ENCODE measurements at regions not wholly inside any gene's neighbourhood (a gene's known extent, or its start where the extent isn't known, plus 50 kb on each side); places are given as distances from the start of the nearest gene placed in this dataset.

DNA sequence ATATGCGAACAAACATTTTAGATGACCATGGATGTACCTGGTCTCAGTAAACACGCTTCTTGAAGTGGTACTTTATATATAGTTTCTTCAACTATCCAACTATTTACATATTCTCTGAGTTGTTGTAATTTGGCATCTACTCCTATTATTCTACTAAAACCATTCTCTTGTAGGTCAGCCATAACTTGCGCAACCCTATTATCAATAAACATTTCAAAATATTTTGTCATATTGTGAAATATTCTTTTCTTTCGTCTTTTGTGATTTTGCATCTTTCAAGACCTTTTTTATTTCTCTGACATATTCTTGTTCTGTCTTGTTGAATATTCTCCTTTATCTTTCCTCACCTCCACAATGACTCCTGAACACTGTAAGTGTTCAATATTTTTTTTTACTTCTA, 753.3 kb downstream of the NXPH1 start:
- TF ChIP-seq, protein P1, sequence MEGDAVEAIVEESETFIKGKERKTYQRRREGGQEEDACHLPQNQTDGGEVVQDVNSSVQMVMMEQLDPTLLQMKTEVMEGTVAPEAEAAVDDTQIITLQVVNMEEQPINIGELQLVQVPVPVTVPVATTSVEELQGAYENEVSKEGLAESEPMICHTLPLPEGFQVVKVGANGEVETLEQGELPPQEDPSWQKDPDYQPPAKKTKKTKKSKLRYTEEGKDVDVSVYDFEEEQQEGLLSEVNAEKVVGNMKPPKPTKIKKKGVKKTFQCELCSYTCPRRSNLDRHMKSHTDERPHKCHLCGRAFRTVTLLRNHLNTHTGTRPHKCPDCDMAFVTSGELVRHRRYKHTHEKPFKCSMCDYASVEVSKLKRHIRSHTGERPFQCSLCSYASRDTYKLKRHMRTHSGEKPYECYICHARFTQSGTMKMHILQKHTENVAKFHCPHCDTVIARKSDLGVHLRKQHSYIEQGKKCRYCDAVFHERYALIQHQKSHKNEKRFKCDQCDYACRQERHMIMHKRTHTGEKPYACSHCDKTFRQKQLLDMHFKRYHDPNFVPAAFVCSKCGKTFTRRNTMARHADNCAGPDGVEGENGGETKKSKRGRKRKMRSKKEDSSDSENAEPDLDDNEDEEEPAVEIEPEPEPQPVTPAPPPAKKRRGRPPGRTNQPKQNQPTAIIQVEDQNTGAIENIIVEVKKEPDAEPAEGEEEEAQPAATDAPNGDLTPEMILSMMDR (IDR thresholded peaks at IDR 0.05) = no peak
- no peak overlapping the region for H3K9ac ChIP-seq
- no peak overlapping the region for H3K4me2 ChIP-seq (ENCODE audit: low read length)
- no peaks in the 10 kb centered on the region for H3K27me3 ChIP-seq (ENCODE audit: control insufficient read depth, insufficient read depth, low read length)
- H3K4me3 ChIP-seq (ENCODE audit: low read depth, low read length) = no peak overlapping the region
- H2AFZ ChIP-seq = no peak overlapping the region
- H3K36me3 ChIP-seq (ENCODE audit: control insufficient read depth, insufficient read depth, low read length) = no peaks in the 10 kb centered on the region
- H3K27ac ChIP-seq = no peak overlapping the region
- no peaks in the 10 kb centered on the region for H3K4me1 ChIP-seq
- H3K79me2 ChIP-seq = no peaks in the 10 kb centered on the region
- no peaks in the 10 kb centered on the region for H3K9me3 ChIP-seq (ENCODE audit: control insufficient read depth, low read length)

DNA sequence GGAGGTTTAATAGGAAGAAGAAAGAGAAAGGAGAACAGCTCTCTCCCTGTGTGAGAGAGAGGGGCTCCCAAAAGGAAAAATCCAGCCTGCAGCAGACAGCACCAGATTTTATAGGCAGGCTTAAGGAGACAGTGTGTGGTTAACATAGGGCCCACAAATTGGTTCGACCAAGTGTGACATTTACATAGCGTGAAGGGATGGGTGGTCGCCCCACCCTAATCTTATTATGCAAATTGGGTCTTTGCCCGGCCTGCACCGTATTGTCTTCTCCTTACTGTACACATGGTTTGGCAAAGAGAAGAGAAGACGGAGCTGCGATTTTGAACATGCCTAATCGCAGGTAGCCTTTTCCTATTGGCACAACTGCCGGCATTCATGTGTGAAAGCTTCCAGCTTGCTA, 756.3 kb downstream of the NXPH1 start:
- no peak overlapping the region for H3K4me3 ChIP-seq (ENCODE audit: low read depth, low read length)
- H3K36me3 ChIP-seq (ENCODE audit: control insufficient read depth, insufficient read depth, low read length) = no peaks in the 10 kb centered on the region
- H3K9ac ChIP-seq = no peak overlapping the region
- H3K4me2 ChIP-seq (ENCODE audit: low read length) = no peak overlapping the region
- H2AFZ ChIP-seq = no peak overlapping the region
- no peaks in the 10 kb centered on the region for H3K9me3 ChIP-seq (ENCODE audit: control insufficient read depth, low read length)
- no peaks in the 10 kb centered on the region for H3K27me3 ChIP-seq (ENCODE audit: control insufficient read depth, insufficient read depth, low read length)
- H3K4me1 ChIP-seq = no peaks in the 10 kb centered on the region
- TF ChIP-seq, protein P1 (IDR thresholded peaks at IDR 0.05) = no peak
- H3K27ac ChIP-seq = no peak overlapping the region
- H3K79me2 ChIP-seq = no peaks in the 10 kb centered on the region

DNA sequence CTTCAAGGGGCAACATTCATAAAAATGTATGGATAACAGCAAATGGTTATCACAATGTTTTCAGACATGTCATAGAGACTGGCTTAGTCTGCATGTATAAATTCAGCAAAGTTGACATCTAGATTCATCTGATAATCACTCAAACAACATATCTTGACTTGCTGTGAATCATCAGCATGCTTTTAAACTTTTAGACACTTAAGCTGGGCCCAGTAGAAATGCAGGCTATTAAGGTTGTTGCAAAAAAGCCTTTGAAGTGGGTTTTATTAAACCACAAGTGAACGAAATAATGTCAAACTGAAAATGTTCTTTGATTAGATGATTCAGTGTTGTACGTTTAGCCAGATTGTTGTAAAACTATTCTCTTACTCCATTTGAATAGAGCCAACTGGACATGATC, 759.6 kb downstream of the NXPH1 start:
- no peaks in the 10 kb centered on the region for H3K4me1 ChIP-seq
- no peak overlapping the region for H3K9ac ChIP-seq
- H2AFZ ChIP-seq = no peak overlapping the region
- no peak overlapping the region for H3K4me3 ChIP-seq (ENCODE audit: low read depth, low read length)
- TF ChIP-seq, protein P1 (IDR thresholded peaks at IDR 0.05) = no peak
- H3K36me3 ChIP-seq (ENCODE audit: control insufficient read depth, insufficient read depth, low read length) = no peaks in the 10 kb centered on the region
- no peaks in the 10 kb centered on the region for H3K79me2 ChIP-seq
- H3K27me3 ChIP-seq (ENCODE audit: control insufficient read depth, insufficient read depth, low read length) = no peaks in the 10 kb centered on the region
- no peak overlapping the region for H3K27ac ChIP-seq
- H3K9me3 ChIP-seq (ENCODE audit: control insufficient read depth, low read length) = no peaks in the 10 kb centered on the region
- no peak overlapping the region for H3K4me2 ChIP-seq (ENCODE audit: low read length)

- TF ChIP-seq, protein P1 (IDR thresholded peaks at IDR 0.05) = no peak
- no peaks in the 10 kb centered on the region for H3K36me3 ChIP-seq (ENCODE audit: control insufficient read depth, insufficient read depth, low read length)
Measured at GRCh38 chr7:9200626-9201025, 767.2 kb downstream of the NXPH1 start.

DNA sequence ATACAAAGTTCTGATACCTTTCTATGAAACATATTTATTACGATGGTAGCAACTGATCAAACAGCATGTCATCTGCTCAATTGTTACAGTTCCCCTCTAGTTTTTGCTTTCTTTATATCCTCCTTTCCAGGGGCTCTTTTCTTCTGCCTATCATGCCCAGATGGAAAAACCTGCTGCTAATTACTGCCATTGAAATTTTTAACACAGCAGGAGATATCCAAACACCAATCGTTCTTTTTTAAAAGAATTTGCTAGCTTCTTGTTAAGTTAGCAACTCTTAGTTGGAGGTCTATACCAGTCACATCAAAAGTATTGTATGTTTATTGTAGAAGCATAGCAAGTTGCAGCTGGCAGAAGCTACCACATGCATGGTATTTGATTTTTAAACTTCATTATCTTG, 768.5 kb downstream of the NXPH1 start:
- Histone ChIP-seq H3K4me3 (ENCODE audit: low read depth, low read length) (no peak overlapping the region), H3K27ac (no peak overlapping the region), H3K4me1 (no peaks in the 10 kb centered on the region), H3K27me3 (ENCODE audit: control insufficient read depth, insufficient read depth, low read length) (no peaks in the 10 kb centered on the region), H3K79me2 (no peaks in the 10 kb centered on the region), H3K9ac (no peak overlapping the region), H3K4me2 (ENCODE audit: low read length) (no peak overlapping the region), H2AFZ (no peak overlapping the region), H3K36me3 (ENCODE audit: control insufficient read depth, insufficient read depth, low read length) (no peaks in the 10 kb centered on the region), H3K9me3 (ENCODE audit: control insufficient read depth, low read length) (no peaks in the 10 kb centered on the region)
- TF ChIP-seq, protein P1 (IDR thresholded peaks at IDR 0.05) = no peak

More at GRCh38 chr7:9200626-9201025, 767.2 kb downstream of the NXPH1 start:
- Histone ChIP-seq H3K4me1 (no peaks in the 10 kb centered on the region), H3K79me2 (no peaks in the 10 kb centered on the region), H3K9me3 (ENCODE audit: control insufficient read depth, low read length) (no peaks in the 10 kb centered on the region), H3K4me3 (ENCODE audit: low read depth, low read length) (no peak overlapping the region), H3K27ac (no peak overlapping the region), H3K27me3 (ENCODE audit: control insufficient read depth, insufficient read depth, low read length) (no peaks in the 10 kb centered on the region), H3K9ac (no peak overlapping the region), H2AFZ (no peak overlapping the region), H3K4me2 (ENCODE audit: low read length) (no peak overlapping the region)

Data from parathyroid adenoma (tissue), 2 donors.